ENCODE measurements at regions not wholly inside any gene's neighbourhood (a gene's known extent, or its start where the extent isn't known, plus 50 kb on each side); places are given as distances from the start of the nearest gene placed in this dataset.
"Not testable (repeated sequence)": the region's sequence is repeated elsewhere in the genome, so short reads cannot be mapped to it uniquely, and the experiment has no call there.

DNA sequence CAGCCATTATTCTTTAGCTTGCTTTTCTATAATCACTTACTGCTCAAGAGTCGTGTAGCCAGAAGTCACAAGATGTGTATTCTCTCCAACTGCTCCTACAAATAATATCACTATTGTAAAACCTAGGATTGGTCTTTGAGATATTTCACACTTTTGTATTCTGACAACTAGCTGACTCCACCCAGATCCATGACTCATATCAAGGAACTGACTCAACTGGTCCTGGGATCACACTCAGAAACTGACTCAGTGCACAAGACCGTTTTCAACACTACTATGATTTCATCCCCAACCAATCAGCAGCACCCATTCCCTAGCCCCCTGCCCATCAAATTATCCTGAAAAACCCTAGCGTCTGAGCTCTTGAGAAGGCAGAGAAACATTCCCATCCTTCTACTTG lies 56.5 kb upstream of the ORC5 start:
- DNase-seq: no peak

DNA sequence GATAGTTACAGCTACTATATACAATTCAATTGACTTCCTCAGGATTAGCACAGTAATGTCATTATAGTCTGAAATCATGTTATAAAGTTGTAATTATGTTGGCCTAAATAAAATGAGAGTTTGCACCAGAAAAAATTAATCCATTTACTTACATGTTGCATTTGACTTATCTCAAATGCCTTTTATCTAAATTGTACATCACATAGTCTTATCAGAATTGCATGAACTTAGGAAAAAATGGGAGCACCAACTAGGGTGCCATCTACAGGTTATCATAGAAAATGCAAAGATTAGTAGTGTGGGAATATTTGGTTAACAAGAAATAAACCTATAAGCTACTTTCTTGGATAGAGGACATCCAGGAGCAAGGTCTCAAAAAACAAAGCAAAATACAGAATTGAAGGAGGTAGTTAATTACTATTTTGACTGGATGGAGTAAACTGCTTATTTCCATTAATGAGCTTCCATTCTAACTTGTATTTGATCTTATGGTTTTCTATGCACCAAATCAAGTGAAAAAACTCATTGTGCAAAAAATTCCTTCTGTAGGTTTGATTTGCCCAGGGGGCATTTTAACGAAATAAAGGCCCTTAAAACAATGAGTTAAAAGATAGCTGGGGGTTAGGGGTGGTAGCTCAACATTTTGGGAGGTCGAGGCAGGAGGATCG lies 60.0 kb upstream of the ORC5 start:
- DNase-seq: peak in 2 of 3 experiments; percentile 20 to 56

DNA sequence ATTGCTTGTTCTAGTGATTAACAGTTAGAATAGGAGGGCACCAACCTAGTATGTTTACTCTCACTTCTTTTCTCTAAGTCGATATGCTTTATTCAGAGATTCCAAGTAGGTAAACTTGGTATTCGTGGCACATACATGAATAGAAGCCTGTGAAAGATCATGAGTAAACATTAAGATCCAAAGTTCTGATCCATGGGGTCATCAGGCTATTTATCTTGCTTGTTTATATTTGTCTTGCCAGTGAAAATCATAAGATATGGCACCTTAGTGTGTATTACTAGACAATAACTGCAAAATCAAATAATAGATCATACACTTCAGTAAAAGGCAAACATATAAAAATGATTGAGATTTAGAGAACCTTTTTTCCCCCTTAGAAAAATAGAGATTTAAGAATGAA lies 56.5 kb upstream of the LHFPL3 start:
- no peak for DNase-seq

DNA sequence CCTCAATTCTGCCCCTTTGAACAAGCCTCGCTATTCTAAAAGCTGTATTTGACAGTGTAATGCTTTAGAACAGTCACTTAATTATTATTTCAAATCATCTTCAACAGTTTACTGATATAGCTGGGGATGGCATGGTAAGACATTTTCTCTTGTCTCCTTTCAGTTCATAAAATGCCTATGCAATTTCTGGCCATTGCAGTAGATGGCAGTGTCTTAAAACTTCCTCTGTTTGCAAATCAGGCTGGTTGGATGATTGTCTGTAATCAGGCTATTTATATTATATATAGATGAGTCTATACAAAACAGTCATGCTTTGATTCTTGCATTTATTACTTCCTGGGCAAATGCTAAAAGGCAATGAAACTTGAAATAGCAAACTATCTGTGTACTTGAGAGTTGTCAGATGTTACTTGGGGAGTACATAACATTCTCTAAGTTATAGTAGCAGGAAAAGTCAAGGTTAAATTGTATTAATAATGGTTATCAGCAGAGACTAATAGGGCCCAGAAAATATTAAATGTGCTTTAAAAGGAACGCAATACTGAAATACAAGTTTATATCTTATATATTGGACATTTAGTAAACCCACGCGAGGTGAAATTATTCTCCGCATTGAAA lies 55.5 kb upstream of the LHFPL3 start:
- DNase-seq: peak; percentile 20 to 68 (median 55)

GRCh38 chr7:104275900-104276299 lies 52.5 kb upstream of the LHFPL3 start:
- no peak for DNase-seq

- not testable (repeated sequence) for DNase-seq
These were observed 51.7 kb upstream of the LHFPL3 start for GRCh38 chr7:104276730-104277129.
